HG03575 (cell line): ENCODE measurements at regions not wholly inside any gene's neighbourhood (a gene's known extent, or its start where the extent isn't known, plus 50 kb on each side); places are given as distances from the start of the nearest gene placed in this dataset.

Source experiments
- ATAC-seq: cut with Tn5 transposase; IDR thresholded peaks from one replicate; pipeline ENCODE4 v1.9.1; 2021; ENCODE audit not compliant: unreplicated experiment, insufficient number of reproducible peaks, low FRiP score; ENCODE audit errors: extremely low read depth

DNA sequence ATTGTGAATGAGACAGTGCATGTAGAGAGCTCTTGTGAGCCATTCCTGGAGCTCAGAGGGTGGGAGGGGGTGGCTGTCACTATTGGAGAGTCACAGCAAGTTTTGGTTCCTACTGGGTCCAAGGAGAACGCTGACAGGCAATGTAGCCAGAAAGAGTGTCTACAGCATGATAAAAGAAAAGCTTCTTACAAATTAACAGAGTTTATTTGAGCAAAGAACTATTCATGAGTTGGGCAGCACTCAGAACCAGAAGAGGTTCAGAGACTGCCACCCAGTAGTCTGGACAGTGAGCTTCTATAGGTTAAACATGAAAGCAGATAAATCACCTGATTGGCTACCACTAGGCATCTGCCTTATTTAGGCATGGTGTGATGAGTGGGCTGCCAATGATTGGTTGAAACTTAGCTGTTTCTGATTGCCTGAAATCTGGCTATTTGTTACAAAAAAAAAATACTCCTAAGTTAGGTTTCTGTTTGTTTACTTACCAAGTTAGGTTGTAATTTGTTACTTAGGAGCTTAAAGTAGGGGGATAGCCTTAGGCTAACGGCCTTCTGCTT lies 473.4 kb downstream of the PREX1 start:
- no peak for ATAC-seq

DNA sequence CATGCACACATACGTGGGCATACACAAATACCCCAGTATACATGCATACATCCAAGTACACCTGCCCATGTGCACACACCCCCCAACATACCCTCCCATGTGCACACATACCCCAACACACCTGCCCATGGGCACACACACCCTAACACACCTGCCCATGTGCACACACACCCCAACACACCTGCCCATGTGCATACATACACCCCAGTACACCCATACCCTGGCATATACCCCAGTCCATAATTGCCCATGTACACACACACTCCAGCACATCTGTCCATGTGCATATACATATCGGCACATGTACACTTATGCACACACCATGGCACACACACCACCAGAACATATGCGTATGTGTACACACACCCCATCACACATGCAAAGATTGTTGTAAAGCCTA lies 475.2 kb downstream of the PREX1 start:
- no peak for ATAC-seq

DNA sequence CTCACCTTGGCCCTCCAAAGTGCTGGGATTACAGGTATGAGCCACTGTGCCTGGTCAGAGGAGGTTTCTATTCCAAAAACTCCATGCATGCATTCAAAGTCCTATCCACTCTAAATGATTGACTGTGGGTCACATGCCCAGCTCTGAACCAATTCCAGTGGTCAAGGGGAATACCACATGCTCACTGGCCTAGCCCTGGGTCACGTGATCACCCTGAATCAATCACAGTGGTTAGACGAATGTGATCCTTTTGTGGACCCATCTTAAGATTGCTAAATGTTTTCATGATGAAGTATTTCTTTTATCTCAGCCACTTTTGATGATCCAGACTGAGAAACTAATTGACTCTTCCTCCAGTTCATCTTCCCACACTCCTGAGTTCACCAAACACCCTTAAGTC lies 475.8 kb downstream of the PREX1 start:
- no peak for ATAC-seq

DNA sequence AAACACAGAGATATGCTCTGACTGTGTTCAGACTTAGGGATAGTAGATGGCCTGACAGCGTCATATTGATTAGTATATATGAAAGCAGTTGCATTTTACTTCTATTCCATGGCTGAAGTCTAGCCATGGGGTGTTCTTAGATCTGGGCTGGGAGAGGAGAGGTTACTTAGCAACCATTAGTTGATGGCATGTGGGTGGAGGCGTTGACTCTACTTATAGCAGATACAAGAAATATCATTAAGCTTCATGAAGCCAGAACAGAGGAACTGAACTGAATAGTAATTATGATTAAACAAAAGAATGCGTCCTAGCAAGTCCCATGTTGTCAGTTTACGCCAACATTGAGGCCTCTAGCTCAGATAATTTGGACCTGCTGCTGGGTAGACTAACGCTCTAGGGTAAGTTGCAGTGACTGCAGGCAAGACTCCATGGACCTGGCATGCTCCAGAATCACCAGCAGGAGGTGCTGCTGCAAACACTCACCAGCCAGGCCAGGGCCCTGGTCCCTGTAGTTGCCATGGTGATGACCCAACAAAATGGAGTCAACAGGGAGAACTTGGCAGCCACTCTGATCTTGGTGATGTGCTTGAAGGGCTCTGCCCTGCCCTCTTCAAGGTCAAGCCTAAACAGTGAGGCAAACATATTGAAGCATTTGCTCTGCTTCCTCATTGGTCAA lies 477.3 kb downstream of the PREX1 start:
- ATAC-seq: no peak

DNA sequence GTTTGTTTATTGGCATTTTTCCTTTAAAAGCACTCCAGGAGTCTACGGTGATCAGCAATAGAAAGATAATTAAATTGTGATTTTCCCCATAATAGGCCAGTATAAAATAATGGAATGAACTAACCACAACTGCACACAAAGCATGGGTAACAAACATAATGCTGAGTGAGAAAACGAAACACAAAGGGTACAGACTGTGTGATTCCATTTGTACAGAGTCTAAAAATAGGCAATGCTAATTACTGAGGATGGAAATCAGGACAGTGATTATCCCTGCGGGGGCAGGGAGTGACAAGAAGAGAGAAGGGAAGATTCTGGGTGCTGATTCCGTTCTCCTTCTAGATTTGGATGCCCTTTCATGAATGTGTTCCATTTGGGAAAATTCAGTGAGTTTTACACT lies 478.1 kb downstream of the PREX1 start:
- no peak for ATAC-seq

- no peak for ATAC-seq
Measured at GRCh38 chr20:48348022-48348421, 479.8 kb downstream of the PREX1 start.

GRCh38 chr20:48342822-48343513 lies 484.8 kb downstream of the PREX1 start:
- ATAC-seq: no peak

- no peak for ATAC-seq
Measured at GRCh38 chr20:48340883-48341281, 486.9 kb downstream of the PREX1 start.

DNA sequence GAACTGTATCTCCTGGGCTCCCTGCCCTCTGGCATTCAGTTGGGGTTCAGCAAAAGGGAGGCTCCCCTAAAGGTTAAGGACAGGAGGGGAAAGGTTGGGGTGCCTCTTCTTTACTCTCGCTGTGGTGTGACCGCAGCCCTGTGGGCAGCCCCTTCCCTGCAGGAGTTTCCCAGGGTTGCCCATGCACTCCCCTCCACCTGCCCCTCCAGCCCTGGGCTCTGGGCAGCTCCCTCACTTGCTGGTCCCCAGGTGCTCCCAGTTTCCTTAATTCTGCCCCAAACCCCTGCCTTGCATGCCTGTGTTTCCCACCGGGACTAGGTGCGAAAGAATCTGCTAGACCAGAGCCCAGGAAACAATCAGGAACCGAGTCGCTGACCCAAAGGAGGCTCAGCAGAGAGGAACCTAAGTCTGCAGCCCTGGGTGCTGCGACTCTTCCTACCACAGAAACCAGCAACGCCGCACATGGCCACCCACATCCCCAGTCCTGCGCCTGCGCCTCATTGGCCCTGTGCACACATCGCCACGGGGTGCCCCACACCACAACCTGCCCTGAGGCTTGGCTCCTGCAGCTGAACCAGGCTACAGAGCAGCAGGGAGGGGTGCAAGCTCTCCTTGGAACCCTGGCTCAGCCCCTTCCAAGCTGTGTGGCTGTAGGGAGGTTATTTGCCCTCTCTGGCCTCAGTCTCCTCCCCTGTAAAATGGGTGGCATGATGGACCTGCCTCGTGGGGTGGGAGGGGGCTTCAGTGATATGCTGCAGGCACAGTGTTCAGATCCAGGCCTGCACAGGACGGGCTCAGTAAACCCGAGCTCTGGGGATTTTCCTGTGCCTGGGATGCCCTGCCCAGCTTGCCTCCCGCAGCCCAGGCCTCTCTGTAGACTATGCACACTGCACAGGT lies 487.6 kb downstream of the PREX1 start:
- ATAC-seq: no peak

DNA sequence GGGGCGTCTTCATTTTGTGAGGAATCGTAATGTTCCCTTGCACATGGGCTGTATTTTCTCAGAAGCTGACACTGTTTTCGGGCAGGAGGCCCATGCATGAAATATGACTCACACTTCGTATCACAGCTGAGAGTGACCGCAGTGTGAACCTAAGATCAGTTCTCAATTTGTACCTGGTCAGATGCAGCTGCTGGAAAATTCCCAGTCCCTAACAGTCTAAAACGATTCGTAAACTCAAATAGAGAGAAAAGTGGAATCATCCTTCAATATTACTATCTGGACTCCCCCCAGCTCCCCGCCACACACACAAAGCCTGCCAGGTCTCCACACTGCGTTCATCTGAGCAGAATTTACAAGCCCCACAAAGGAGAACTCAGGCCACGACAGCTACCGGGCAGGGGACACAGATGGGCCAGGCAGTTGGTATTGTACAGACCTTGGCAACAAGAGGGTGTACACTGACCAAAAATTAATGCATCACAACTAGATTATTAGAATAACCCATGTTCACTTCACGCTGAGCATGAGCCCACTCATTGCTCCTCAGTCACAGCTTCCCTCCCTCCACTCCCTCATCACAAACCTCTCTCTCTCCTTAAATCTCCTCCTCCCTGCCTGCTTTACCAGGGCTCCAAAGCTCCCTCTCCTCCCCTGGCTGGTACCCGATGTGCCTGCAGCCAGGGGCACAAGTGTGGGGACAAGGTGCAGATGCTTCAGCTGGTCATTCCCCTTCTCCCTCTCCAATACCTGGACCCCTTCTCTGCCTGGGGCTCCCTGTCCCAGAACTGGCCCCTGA lies 488.4 kb downstream of the PREX1 start:
- no peak for ATAC-seq

DNA sequence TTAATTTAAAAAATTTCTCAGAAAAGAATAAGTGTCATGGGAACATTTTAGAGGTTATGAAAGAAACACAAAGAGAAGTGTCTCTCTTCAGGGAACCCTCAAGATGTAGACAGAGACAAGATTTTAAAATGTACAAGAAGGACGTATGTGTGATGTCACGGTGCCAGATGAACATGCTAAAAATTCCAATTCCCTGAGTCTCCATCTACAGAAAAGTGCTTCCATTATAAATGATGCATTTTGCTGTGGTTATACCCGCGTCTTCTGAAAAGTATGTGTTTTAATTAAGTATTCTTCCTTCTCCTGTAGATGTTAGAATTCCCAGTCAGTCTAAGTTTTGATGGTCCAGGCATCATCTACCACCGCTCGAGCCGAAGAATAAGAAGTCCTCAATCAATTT lies 489.1 kb downstream of the PREX1 start:
- no peak for ATAC-seq

- ATAC-seq: no peak
Measured at GRCh38 chr20:48336597-48336996, 491.2 kb downstream of the PREX1 start.

- ATAC-seq: no peak
Measured at GRCh38 chr20:48335308-48336050, 492.3 kb downstream of the PREX1 start.

GRCh38 chr20:48333707-48334106 lies 494.1 kb downstream of the PREX1 start:
- no peak for ATAC-seq

- no peak for ATAC-seq
Measured at GRCh38 chr20:48332555-48332954, 495.2 kb downstream of the PREX1 start.

DNA sequence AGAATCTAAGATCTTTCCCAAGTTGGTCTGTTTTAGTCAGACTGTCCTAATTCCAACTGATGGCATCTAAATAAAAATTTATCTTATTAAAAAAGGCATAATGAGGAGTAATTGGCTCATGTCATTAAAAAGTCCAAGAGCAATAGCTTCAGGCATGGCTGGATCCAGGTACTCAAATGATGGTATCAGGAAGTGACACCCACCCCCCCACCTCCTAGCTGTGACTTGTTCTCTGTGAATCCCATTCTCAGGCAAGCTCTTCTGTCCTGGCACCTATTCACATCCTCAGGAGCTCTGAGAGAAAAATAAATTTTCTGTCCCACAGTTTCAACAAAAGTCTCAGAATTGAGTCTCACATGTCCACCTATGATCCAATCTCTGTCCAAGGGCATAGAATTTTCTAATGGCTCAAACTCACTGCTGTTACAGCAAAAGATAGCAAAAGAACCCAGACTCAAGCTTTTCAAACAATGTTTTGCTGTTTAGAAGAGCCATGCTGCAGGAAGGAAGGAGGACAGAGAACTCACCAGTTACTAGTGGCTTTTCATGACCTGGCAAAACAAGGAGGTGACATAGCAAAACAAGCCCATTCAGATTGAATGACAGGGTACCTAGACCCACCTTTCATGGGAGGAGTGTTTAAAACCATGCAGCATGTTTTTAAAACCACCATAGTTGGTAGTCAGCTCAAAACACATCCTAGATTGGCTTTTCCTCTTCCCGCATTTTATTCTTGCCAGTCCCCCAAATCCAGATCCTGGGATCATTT lies 496.1 kb downstream of the PREX1 start:
- ATAC-seq: no peak
